DMS114 treated with DMSO at 0.1 percent for 48 hours (cell line): ENCODE measurements at regions not wholly inside any gene's neighbourhood (a gene's known extent, or its start where the extent isn't known, plus 50 kb on each side); places are given as distances from the start of the nearest gene placed in this dataset.
"Not testable (repeated sequence)": the region's sequence is repeated elsewhere in the genome, so short reads cannot be mapped to it uniquely, and the experiment has no call there.

ENCODE experiments used
- DNase-seq: peaks from one replicate; lab custom pipeline; 2025; ENCODE audit not compliant: unreplicated experiment; lab: John Stamatoyannopoulos, UW

DNA sequence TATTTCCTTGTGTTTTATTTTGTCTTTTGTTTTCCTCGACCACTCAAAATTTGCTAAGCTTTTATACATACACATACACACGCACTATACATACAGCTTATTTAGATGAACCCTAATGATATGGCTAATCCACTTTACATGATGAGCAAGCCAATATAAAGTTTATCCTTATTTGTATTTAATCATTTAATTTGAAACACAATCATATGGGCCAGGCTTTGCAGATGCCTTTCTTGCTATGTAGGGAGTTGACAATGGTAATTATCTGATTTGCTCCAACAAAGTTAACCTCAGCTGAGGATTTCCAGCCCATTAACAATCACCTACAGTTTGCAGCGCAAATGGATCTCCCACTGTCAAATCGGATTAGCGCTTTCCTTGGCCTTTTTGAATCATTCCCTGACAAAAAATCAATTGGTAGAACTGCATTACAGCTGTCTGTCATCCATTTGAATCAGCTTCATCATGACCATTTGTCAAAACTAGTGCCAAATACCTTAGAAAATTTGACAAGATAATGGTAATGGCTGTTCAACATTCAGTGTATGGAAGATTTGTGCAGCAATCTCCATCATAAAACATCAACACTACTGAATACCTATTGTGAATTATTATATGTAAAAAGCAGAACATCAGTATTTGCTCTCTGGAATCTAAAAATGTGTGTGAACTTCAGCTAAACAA lies 352.6 kb downstream of the MRPL39 start:
- no peak for DNase-seq

DNA sequence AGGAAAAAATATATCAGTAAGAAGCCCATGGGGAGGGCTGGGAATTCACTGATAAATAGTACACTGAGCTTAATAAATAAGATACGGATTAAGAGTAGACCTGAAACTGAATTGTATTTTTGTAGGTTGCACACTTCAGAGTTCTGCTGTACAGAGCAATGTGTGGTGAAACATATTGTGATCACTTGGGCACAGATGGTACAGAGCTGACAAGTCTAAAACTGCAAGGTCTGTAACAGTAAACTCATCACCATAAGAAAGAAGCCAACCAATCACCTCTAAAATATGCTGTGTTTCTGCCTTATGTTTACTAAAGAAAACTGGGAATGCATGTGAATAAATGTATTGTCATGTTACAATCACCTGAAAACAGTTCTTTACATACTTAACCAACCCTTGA lies 360.7 kb downstream of the MRPL39 start:
- DNase-seq = no peak

DNA sequence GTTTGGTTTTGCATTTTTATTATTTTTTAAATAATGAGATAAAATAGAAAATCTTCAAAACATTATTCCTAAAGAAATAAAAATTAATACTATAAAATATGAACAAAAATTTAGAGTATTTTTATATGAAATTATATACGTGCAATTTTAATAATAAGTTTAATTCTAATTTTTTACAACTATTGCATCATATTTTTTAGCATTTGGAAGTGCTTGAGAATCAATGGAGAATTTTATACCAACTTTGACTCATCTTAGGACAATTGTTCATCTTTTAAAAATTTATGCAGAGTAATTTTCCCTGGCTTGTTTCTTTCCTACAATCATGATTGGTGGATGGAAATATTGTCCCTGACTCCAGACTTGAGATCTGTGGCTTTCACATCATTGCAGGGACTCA lies 362.5 kb downstream of the MRPL39 start:
- no peak for DNase-seq

DNA sequence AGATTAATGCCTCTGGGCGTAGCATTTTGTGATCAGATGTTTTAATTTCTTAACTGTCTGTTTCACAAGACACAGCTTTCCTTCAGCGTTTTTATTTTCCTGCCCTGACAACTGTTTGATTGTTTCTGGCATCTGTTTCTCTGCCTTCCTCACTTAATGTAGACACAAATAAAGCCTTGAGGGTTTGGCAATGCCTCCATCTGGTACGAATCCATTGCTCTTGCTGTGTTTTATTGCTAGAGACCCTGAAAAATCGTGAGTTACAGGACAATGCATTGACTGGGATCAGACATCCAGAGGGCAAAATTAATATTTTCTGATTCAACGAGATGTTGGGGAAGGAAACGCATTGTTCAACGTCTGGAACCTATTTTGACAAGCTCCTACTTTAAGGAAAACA lies 363.5 kb downstream of the MRPL39 start:
- DNase-seq = no peak

- DNase-seq = no peak
Observed at GRCh38 chr21:25240974-25241373, 366.3 kb downstream of the MRPL39 start.

GRCh38 chr21:25234857-25235801 lies 372.2 kb downstream of the MRPL39 start:
- DNase-seq = no peak

- no peak for DNase-seq
Observed at GRCh38 chr21:25220954-25221353, 386.3 kb downstream of the MRPL39 start.

GRCh38 chr21:25220169-25220568 lies 387.1 kb downstream of the MRPL39 start:
- DNase-seq = no peak

- DNase-seq = no peak
Observed at GRCh38 chr21:25215698-25216384, 391.4 kb downstream of the MRPL39 start.

GRCh38 chr21:25214676-25215075 lies 392.6 kb downstream of the MRPL39 start:
- DNase-seq = no peak

- no peak for DNase-seq
Observed at GRCh38 chr21:25199944-25200343, 407.3 kb downstream of the MRPL39 start.

DNA sequence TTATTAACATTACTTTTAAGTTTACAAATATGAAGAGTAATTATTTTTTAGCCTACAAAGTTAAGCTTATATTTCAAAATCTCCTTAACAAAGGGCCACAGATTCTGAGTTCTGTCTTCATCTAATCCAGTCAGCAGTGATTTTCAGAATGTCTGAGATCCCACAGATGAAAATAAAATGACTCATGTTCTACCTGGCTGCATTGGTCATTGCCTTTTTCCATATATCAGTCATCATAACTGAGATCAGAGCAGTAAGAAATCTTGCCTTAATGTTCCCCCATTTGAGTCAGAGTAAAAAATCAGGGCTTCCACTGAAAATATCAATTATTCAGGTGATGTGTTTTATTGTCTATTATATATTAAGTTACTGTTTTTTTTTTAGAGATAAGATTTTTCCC lies 416.1 kb downstream of the MRPL39 start:
- no peak for DNase-seq

DNA sequence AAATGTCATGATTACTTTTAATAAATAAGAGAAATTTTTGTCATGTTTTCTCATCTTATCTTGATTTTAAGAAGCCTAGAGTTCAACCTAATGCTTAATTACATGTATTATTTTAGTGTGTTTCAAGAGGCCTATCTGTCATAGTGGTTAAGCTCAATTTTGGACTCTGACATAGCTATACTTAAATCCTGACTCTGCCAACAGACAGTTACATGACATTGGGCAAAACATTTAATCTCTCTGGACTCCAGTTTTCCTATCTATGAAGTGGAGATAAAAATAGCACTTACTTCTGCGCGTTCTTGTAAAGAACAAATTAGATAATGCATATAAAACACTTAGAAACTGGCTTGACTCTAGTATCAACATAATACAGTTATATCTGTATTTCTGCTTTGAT lies 417.8 kb downstream of the MRPL39 start:
- no peak for DNase-seq

DNA sequence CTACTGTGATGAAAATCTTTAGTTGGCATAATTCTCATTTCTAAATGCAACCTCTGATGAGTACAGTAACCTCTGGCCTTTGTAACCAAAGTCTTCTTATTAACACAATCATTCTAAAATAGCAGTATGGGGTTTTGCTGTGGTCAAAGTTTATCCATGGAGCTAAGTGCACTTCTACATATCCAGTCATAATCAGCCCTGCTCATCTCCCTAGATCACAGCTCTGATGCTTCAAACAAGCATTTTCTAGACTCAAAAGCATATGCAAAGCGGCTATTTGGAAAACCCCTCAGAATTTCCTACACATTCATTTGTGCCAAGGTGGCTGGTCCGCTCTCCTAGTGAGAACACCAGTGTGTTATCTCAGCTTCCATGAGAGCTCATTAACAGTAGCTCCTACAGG lies 418.6 kb downstream of the MRPL39 start:
- DNase-seq = no peak

GRCh38 chr21:25186273-25186672 lies 421.0 kb downstream of the MRPL39 start:
- no peak for DNase-seq

- no peak for DNase-seq
Observed at GRCh38 chr21:25183577-25183976, 423.7 kb downstream of the MRPL39 start.

DNA sequence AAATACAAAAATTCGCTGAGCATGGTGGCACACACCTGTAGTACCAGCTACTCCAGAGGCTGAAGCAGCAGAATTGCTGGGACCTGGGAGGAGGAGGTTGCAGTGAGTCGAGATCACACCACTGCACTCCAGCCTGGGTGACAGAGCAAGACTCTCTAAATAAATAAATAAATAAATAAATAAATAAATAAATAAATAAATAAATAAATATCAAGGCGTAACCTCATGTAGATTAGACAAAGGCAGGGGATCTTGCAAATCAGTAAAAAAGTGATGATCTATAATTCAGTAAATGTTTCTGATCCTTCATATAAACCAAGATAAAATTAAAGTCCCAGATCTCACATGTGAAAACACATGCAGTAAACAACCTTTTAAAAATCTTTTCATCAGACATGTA lies 425.6 kb downstream of the MRPL39 start:
- not testable (repeated sequence) for DNase-seq

DNA sequence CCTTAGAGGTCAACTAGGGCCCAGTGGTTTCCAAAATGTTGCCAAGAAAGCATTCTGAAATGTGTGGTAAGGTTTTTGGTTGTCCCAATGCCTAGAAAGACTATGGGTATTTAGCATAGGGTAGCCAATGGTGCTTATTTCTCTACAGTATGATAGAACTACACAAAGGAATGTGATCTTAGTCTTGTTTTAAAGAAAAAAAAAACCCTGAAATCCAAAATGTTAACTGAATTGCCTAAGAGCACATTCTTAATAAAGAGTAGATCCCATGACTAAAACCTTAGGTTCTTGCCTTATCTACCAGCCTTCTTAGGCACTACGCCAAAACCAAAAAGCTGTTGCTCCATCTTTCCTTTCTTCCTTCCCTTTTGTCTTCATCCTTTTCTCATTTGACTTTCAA lies 428.2 kb downstream of the MRPL39 start:
- DNase-seq = no peak

GRCh38 chr21:25176637-25177412 lies 430.5 kb downstream of the MRPL39 start:
- DNase-seq = no peak

- no peak for DNase-seq
Observed at GRCh38 chr21:25175938-25176337, 431.3 kb downstream of the MRPL39 start.

DNA sequence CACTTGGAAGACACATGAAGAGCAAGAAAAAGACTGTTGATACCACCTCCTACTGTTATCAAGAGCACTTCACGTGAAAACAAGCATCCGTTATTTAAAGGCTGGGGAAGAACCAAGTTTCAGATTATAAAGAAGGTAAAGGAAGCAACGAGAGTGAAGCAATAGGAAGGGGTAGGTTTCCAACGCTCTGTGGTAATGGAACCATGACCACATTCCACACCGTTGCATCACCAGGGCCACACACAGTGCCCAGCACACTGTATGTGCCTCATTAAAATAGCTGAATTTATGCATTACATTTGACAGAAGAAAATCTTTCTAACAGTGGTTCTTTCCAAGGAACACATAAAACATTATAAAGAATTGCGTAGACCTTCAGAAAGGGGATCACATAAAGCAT lies 435.8 kb downstream of the MRPL39 start:
- DNase-seq = no peak
